ENCODE measurements at regions not wholly inside any gene's neighbourhood (a gene's known extent, or its start where the extent isn't known, plus 50 kb on each side); places are given as distances from the start of the nearest gene placed in this dataset.
"Not testable (repeated sequence)": the region's sequence is repeated elsewhere in the genome, so short reads cannot be mapped to it uniquely, and the experiment has no call there.

DNA sequence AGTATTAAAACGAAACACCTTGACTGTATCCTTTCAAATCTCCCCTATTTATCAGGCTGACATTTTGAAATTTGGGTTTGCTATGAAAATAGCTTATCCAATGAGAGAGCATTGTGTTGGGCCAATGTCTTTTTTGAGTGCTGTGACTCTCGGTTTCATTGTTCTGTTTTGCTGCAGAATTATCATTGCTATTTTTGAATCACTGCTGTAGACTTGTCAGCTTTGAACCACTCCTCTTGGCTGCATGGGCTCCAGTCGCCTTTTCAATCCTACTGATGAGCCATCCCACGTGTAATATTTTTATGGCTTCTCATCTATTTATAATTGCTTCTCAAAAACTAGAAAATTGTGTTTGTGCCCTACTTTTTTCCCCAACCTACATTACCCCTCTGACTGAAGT lies 322.8 kb downstream of the LNPK start:
- DNase-seq = no peak

DNA sequence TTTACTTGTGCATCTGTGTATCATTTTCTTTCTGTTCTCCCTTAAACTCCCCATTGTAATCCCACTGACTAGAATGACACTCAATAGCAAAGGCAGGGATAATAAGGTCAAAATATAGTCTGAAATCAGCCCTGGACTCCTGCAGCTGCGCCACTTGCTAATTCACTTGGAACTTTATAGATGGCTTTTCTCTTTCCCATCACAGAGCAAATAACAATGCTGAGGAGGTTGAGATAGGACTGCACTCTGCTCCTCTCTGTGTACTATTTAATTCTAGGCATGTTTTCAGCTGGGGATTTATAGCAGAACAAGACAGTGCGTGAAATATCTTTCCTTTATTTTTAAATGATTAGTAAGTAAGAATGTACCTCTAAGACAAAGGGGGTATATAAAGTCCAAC lies 324.2 kb downstream of the LNPK start:
- DNase-seq = no peak

DNA sequence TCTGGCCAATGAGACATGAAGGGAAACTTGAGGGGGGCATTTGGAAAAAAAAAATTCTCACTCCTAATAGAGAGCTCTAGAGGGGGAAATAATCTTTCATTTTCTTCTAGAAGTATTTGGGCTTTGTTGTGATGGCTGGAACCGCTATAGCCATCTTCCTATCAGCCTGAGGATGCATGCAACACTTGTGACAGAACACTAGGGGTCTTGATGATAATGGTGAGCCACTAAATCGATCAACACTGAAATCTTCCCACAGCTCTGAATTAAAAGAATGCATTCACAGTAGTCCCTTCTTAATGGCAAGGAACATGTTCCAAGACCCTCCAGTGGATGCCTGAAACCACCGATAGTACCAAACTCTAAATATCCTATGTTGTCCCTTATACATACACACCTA lies 325.3 kb downstream of the LNPK start:
- DNase-seq = no peak

DNA sequence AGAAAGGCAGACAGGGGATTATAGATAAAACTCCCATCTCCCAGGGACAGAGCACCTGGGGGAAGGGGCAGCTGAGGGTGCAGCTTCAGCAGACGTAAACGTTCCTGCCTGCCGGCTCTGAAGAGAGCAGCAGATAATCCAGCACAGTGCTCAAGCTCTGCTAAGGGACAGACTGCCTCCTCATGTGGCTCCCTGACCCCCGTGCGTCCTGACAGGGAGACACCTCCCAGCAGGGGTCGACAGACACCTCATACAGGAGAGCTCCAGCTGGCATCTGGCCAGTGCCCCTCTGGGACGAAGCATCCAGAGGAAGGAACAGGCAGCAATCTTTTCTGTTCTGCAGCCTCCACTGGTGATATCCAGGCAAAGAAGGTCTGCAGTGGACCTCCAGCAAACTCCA lies 333.3 kb downstream of the LNPK start:
- DNase-seq = not testable (repeated sequence)

DNA sequence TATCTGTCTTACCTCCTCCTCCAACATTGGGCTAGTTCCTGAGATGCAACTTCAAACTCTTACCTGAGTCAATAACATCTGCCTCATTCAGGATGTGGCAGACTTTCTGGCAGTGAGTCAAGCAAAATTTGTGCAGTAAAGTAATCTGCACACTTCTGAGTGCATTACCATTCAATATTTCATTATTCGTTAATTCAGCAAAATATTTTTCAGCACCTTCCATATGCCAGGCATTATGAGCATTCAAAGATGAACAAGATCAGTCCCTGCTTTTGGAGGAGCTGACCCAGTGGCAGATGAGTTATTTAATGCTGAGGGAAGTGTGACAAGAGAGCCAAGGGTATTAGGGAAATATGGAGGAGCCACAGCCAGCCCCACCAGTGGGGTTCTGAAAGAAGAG lies 339.7 kb downstream of the LNPK start:
- no peak for DNase-seq

DNA sequence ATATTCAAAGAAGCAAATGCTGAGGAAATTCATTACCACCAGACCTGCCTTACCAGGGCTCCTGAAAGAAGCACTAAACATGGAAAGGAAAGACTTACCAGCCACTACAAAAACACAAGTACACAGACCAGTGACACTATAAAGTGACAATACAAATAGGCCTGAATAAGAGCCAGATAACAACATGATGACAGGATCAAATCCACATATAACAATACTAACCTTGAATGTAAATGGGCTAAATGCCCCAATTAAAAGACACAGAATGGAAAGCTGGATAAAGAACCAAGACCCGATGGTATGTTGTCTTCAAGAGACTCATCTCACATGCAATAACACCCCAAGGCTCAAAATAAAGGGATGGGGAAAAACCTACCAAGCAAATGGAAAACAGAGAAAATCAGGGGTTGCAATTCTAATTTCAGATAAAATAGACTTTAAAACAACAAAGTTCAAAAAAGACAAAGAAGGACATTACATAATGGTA lies 353.4 kb downstream of the LNPK start:
- DNase-seq = no peak

DNA sequence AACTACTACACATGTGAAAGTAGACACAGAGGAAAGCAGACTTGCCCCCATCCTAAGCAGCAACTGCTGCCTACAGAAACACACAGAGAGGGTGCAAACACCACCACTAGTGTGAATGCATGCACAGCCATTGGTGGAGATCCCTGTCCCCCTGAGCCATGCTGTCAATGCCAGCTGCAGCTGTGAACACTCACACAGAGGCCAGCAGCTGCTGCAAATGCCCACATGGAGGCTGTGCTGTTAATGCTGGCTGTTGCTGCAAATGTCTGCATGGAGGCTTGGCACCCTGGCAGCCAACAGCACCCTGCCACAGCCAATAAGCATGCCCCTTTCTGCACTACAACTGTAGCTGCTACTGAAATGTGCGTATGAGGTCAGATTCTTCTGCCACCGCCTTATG lies 355.0 kb downstream of the LNPK start:
- DNase-seq = no peak

DNA sequence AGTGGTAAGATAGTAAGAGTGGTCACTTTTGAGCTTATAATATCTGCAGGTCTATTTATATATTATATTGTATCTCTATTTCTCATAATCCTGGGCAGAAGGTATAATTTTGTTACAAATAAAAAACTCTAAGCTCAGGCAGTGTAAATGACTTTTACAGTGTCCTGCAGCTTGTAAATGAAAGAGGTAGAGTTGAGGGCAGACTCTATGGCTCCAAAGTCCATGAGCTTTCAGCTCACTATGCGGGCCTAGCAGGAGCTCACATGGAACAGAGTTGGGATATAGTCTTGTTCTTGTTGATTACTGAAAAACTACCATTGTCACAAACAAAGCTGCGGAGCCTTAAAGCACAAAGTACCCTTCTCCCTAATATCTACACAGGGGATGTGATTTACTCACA lies 361.4 kb downstream of the LNPK start:
- no peak for DNase-seq

DNA sequence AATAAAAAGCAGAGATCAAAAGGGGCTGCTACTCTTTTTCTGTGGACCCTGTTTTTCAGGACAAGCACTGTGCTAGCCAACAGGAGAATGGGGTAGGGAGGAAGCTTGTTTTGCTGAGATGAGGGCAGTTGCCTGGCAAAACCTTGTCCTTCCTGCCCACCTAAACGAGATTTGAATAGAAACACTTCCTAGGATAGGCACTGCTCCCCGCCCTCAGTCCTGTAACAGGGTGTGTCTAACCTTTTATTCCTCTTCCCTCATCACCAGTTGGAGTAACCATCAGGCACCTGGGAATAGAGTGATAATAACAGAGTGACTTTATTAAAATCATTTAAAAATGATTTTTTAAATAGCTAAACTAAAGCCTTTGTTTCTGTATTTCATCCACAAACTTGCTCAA lies 368.8 kb downstream of the LNPK start:
- DNase-seq = no peak

DNA sequence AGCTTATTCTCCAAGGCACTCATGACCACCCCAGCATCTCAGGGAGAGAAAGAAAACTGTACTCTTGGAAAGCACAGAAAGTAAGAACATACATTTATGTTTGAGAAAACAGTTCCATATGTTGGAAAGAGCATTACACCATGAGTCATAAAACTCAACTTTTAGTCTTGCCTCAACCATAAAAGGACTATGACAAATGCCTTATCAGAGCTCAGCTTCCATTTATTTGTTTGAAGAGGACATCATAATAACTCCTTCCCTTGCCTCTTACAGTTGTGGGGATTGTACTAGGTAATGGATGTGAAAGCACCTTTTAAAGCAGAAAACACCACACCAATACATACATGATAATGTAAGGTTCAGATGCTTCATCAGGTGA lies 370.8 kb downstream of the LNPK start:
- DNase-seq = no peak

DNA sequence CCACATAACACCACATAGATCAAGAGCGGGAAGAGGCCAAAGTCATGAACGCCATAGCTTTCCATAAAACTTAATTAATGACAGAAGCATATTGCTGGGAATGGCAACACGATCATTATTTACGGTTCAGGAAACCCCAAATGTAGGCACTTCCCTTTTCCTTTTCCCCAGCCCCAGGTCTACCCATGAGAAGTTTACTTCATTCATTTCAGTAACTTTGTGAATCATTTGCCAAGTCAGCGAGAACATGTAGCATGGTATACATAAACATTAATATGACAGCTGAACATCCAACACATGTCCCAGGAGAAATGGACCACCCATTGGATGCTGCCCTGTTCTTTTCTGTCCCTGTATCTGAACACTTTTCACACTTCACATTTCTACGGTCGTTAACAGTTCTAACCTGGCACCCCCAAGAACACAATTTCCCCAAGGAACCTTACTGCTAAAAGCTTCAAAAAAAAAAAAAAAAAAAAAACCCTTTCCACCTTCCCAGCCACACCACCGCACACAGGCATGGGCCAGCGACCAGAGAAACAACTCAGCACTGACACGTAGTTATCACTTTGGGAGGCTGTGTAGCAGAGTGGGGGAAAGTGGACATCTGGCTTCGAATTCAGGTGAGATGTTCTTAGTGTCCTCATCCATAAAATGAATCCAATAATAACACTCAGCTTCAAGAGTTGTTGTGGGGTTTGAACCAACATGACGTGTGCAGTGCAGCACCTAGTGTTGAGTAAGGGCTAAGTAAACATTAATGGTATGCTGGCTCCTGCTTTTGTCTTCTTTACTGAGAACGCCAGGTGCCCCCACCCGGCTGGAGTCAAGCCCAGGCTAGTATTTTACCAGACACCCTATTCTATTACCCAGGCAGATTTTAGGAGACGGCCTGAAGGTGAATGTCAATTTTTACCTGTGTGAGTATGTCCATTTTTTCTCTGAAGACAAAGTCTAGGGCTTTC lies 371.5 kb downstream of the LNPK start:
- DNase-seq = no peak

DNA sequence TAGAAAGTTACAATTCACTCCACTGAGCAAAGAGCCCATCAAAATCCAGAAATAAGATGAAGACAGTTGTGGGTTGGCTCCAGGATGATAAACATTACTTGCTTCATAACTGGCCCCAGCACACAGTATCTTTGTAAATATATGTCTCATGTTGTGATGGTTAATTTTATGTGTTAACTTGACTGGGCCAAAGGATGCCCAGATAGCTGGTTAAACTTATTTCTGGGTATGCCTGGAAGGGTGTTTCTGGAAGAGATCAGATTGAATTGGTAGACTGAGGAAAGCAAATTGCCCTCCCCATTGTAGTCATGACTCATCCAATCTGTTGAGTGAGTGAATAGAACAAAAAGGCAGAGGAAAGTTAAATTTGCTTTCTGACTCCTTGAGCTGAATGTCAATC lies 373.8 kb downstream of the LNPK start:
- DNase-seq = no peak

DNA sequence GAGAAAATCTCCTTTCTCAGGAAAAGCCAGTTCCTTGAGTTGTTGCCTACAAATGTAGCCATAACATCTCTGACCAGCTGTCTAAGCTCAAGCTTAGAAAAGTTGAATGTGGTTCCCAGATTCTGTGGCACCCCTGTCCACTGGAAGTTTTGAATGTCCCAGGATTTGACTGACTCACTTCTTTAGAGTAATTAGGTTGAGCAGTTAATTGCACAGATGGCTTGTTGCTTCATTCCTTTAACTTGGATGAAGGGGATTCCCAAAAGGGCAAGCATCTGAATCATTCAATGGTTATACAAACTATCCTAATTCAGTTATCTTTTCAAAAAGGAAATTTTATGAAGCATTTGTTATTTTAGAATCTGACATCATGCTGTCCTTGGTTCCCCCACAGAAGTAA lies 374.7 kb downstream of the LNPK start:
- no peak for DNase-seq

DNA sequence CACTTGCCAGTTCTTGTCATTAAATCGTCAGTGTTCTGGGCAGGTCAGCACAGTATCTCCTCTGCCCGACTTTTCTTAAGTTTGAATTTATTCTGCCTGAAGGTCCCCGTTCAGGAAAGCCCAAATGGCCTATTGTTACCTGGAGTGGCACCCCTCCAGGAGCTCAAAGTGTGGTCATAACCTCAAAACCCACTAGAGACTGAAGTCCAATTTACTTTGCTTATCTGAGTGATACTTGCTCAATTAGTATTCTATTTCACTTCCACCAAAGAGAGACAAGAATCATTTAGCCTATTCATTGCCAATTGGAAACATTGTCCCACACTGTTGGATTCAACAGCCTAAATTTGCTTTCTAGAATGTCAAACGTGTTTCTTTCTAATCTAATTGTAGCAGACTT lies 375.3 kb downstream of the LNPK start:
- no peak for DNase-seq

DNA sequence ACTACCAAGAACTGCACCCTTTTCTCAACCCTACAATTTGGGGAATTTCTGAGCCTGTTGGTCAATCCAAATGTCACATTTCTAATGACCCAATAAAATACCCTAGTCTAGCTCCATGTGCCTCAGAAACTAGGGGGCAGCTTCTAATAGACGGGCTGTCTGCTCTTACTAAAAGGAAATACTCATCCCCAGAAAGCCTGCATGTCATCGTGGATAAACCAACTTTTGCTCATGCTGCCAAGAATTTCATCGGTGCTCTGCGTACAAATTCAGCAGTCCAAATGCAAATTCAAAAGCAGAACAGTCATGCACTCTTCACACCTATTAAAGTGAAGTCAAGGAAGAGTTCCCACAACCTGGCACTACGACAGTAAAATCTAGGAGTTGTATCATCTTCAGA lies 377.3 kb downstream of the LNPK start:
- no peak for DNase-seq

DNA sequence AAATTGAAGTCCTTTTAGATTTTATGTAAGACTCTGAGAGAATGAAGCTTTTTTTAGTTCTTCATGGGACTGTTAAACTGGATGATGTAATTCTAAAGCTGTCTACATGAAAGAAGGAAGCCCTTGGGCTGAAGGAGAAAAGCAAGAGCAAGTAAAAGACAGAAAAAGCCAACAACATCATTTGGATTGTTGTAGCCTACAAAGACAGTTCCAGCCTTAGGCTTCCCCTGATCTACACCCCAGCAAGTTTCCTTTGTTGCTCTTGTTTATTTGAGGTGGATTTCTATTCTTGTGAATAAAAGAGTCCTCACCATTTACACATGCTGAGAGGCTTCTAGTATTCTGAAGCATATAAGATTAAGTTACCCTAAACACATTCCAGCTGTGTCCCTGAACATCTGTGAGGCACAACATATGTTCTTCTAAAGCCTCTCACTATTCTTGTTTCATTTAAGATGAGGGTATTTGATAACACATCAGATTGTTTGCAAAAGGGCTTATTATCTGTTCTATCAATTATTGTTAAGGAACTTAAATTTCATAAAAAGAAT lies 377.8 kb downstream of the LNPK start:
- no peak for DNase-seq

DNA sequence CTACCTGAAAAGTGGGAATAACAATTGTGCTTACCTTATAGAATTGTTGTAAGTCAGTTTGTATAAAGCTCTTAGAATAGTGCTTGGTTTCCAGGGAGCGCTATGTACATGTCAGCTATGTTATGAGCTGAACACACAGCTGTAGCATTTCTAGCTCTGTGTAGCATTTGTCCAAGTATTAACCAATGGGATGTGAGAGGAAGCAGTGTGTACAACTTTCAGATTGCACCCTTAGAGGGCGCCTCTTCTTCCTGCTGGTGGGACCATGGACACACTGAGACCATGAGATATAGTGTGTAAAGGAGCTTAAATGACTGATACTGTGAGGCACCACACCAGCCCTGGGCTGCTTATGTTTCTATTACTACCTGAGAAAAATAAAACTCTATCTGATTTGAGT lies 380.2 kb downstream of the LNPK start:
- DNase-seq = no peak

DNA sequence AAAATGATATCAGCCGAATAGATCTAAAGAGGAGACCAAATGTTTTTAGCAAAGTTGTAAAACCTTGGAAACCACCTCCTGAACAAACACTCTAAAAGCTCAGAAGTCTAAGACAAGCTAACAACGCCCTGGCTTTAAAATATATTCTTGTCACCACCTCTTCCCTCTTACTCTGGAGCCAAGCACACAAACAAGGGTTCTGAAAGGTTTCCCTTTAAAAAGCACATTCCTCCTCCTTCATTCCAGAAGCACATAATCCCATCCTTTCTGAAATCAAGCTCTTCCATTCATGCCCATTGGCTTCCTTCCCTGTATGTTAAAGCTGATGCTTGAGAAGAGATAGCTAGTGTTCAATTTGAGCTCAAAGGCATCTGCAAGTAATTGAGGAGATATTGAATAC lies 382.0 kb downstream of the LNPK start:
- DNase-seq = no peak

DNA sequence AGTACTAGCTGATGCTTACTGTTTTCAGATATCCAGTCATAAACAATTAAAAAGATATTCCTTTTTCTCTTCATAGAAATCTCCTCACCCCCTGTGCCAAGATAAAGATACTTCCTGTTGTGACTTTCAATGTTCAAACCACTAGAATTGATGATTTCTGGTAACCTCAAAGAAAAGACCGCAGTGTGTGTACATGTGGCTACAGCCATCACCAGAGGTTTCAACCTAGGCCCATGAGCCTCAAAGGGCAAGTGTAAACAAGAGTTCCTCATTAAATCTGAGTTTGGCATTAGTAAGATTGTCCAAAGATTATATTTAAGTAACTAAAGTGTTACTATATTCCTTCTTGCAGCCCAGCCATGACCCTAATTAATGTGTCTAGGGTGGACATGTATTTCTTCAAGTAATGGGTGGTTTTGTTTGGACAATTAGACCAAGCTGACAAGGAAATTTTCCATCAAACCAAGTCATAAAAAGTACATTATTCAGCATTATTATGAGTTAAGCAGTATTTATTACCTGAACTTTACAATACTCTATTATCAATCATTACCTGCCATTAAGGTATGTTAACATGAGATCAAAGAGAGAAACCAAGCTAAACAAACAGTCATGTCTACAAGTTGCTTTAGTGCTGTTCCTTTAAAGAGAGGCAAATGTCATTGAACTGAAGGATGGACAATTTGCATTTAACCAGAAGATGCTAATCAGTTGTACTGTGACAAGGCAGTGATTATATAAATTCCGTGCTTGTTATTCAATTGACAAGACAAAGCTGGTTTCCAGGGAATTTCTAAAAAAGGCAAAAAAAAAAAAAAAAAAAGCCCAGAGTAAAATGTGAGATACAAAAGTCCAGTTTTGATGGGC lies 382.7 kb downstream of the LNPK start:
- DNase-seq = no peak

DNA sequence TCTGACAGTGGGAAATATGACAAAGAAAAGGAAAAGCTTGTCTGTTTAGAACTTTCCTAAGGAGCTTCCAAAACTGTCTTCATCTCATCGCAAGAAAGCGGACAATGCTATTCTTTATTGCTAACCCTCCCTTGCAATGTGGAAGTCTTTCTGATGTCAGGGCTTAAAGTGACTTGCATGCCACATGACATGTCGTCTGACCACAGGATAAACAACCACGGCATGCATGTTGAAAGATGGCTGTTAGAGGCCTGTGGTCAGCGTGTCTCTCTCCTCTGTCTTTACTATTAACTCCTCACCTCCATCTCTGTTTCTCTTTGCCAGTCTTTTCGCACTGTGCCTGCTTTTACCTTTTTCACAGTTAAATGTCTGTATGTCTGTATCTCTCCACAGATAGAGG lies 389.8 kb downstream of the LNPK start:
- DNase-seq = no peak

DNA sequence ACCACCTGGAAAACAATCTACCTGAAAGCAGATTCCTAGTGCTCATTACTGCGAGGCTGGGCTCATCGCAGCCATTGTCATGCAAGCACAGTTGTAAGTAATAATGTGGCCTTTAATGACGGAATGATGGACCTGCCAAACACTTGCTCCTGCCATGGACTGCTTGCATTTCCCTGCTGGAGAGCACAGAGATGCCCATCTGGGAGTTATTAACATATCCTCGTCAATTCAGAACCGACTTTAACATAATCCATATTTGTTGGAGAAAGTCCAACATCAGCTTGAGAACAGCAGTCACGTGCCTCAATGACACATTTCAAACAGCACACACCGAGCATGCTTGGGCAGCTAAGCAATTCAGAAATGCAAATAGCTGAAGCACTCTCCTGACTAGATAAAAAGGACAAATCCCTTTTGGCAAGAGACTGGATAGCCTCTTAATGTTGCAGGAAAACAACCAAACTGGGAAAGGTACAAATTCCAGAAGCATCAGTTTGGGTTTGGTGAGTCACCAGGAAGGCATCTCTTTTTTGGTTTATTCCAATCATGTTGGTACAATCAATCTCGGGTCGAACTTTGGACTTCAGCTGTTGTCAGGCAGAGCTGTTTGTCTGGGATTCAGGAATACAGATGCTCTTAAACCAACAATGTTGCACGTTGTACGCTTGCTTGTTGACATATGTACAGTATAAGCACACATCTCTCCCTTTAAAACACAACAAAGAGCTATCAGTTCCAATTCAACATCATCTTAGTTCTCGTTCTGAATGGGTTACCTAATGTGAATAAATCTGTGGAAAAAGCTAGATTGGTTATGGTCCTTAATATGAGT lies 395.8 kb downstream of the LNPK start:
- peak; percentile 92 for DNase-seq

DNA sequence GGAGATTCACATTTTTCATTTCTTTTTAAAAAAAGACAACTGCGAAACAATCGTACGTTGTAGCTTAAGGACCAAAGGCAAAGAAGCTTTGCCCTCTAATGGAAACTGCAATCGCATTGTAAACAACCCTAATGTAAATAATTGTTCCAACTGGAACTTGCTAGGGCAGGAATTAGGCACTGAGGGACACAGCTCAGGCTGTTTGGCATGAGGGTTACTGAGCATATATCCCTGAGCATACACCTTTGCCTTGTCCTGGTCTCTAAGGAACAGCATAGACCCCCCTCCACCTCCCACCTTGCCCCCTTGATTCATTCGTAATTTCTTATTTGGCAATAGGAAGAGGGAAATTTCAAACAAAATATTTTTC lies 396.4 kb downstream of the LNPK start:
- DNase-seq = peak; percentile 65

DNA sequence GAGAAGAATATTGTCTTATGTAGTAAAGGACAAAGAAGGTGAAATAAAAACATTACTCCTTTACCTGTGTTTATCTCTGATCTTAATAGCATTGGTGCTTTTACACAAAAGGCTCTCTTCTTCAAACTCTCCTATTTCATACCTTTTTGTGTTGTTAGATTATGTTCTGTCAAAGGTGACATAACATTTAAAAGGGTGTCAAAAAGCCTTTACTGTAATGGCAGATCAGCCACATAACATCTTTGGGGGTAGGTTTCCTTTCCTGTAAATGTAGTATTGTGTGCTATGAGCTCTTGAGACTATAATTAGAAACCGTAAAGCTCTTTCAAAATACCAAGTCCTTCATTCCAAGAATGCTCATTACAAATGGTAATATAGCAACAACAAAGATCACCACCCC lies 400.1 kb downstream of the LNPK start:
- DNase-seq = no peak

Data from NCI-H526 treated with DMSO at 0.1 percent for 48 hours (cell line).